Inflammatory macrophage treated with lipopolysaccharide for 4 hours (primary cell): ENCODE measurements at regions not wholly inside any gene's neighbourhood (a gene's known extent, or its start where the extent isn't known, plus 50 kb on each side); places are given as distances from the start of the nearest gene placed in this dataset.
A peak's percentile ranks its signal among the peaks of the same experiment; 100 is the strongest.

Experiments used
- DNase-seq: peaks from one replicate; pipeline ENCODE4 v3.0.0-alpha.2; 2020

- no peak for DNase-seq
These were observed 157.8 kb downstream of the AXIN2 start for GRCh38 chr17:65403626-65404025.

- DNase-seq = no peak
These were observed 158.6 kb downstream of the AXIN2 start for GRCh38 chr17:65402513-65403496.

GRCh38 chr17:65401561-65401960 is 159.9 kb downstream of the AXIN2 start:
- no peak for DNase-seq

GRCh38 chr17:65400701-65401100 is 160.7 kb downstream of the AXIN2 start:
- no peak for DNase-seq

- DNase-seq = no peak
These were observed 163.2 kb downstream of the AXIN2 start for GRCh38 chr17:65398040-65398787.

- DNase-seq = no peak
These were observed 165.5 kb downstream of the AXIN2 start for GRCh38 chr17:65395924-65396323.

GRCh38 chr17:65394811-65395472 is 166.5 kb downstream of the AXIN2 start:
- no peak for DNase-seq

GRCh38 chr17:65393514-65393913 is 167.9 kb downstream of the AXIN2 start:
- no peak for DNase-seq

GRCh38 chr17:65389949-65390348 is 171.5 kb downstream of the AXIN2 start:
- no peak for DNase-seq

- no peak for DNase-seq
These were observed 172.0 kb downstream of the AXIN2 start for GRCh38 chr17:65389426-65389825.

GRCh38 chr17:65388911-65389310 is 172.5 kb downstream of the AXIN2 start:
- DNase-seq = no peak

GRCh38 chr17:65387322-65387721 is 174.1 kb downstream of the AXIN2 start:
- no peak for DNase-seq

- no peak for DNase-seq
These were observed 175.7 kb downstream of the AXIN2 start for GRCh38 chr17:65385726-65386125.

GRCh38 chr17:65385071-65385470 is 176.4 kb downstream of the AXIN2 start:
- DNase-seq = no peak

GRCh38 chr17:65381152-65381551 is 180.3 kb downstream of the AXIN2 start:
- no peak for DNase-seq

GRCh38 chr17:65374966-65375365 is 186.5 kb downstream of the AXIN2 start:
- no peak for DNase-seq

GRCh38 chr17:65371702-65372101 is 189.7 kb downstream of the AXIN2 start:
- DNase-seq = no peak

GRCh38 chr17:65370669-65371131 is 190.7 kb downstream of the AXIN2 start:
- DNase-seq = no peak

- DNase-seq = no peak
These were observed 193.1 kb downstream of the AXIN2 start for GRCh38 chr17:65368341-65368740.

- peak; percentile 8 for DNase-seq
These were observed 195.2 kb downstream of the AXIN2 start for GRCh38 chr17:65366102-65366844.

- no peak for DNase-seq
These were observed 196.3 kb downstream of the AXIN2 start for GRCh38 chr17:65365169-65365568.

GRCh38 chr17:65364438-65364837 is 197.0 kb downstream of the AXIN2 start:
- no peak for DNase-seq

- DNase-seq = no peak
These were observed 198.6 kb downstream of the AXIN2 start for GRCh38 chr17:65362826-65363225.
